Activated naive CD8-positive, alpha-beta T cell treated with anti-CD3 and anti-CD28 coated beads, Interleukin-2, amount 10 ng/mL, durations not matched to agents 7 days and 5 days (primary cell): ENCODE measurements at regions not wholly inside any gene's neighbourhood (a gene's known extent, or its start where the extent isn't known, plus 50 kb on each side); places are given as distances from the start of the nearest gene placed in this dataset.

Experiments used
- ATAC-seq: fragments of 150-1000 bp; cut with Tn5 transposase; one replicate; pipeline ENCODE4 v1.10.0; 2021; ENCODE audit warnings: low read depth, moderate library complexity
- POLR2A ChIA-PET: fragments of 350-600 bp; sonication (Branson Sonifier 250); formaldehyde crosslinking; loops from one replicate; lab custom pipeline; 2021; ENCODE audit warnings: antibody characterized with exemption; lab: Charles Lee
- DNase-seq: peaks from one replicate; pipeline ENCODE4 v3.0.0; 2021
- H3K27ac Mint-ChIP-seq: one replicate; pipeline ENCODE4 v1.8.0; 2022; ENCODE audit warnings: mild to moderate bottlenecking, mixed read lengths
- H3K27me3 Mint-ChIP-seq: one replicate; pipeline ENCODE4 v1.8.0; 2022; ENCODE audit warnings: mild to moderate bottlenecking, moderate library complexity, mixed read lengths
- H3K36me3 Mint-ChIP-seq: one replicate; pipeline ENCODE4 v1.8.0; 2021; ENCODE audit warnings: mild to moderate bottlenecking, mixed read lengths
- H3K4me1 Mint-ChIP-seq: one replicate; pipeline ENCODE4 v1.8.0; 2021; ENCODE audit warnings: mixed read lengths
- H3K4me3 Mint-ChIP-seq: one replicate; pipeline ENCODE4 v1.8.0; 2022; ENCODE audit warnings: mild to moderate bottlenecking, moderate library complexity, mixed read lengths
- H3K9me3 Mint-ChIP-seq: one replicate; pipeline ENCODE4 v1.8.0; 2021; ENCODE audit warnings: mixed read lengths

GRCh38 chr2:75765798-75766197 is 55.1 kb upstream of the GCFC2 start:
- Mint-ChIP-seq H3K4me1 (peaks cover 2% of the 10 kb centered on the region), H3K27ac (no peak overlapping the region), H3K27me3 (peaks cover 8% of the 10 kb centered on the region), H3K36me3 (no peaks in the 10 kb centered on the region), H3K9me3 (no peaks in the 10 kb centered on the region), H3K4me3 (no peak overlapping the region)
- POLR2A ChIA-PET = no interaction called here
- no peak for ATAC-seq
- DNase-seq = no peak

DNA sequence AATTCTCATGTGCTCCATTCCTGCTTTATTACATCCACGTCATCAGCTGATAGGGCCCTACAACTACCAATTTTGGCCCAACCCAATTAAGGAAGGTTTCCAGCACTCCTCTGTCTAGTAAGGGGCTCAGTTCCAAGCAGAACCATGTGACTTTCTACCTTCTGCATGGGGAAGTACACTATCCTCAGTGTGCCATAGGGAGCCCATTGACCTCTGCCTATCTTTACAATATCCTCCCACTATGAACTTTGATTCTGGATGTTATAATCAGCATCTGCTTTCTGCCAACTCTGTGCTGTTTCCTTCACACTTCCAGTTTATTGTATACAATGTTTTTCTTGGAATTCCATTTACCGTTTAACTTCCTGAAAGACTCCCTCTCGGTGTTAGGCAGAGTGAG is 53.9 kb upstream of the GCFC2 start:
- Mint-ChIP-seq H3K9me3 (no peaks in the 10 kb centered on the region), H3K27me3 (peaks cover 8% of the 10 kb centered on the region), H3K4me3 (no peak overlapping the region), H3K36me3 (no peaks in the 10 kb centered on the region), H3K4me1 (no peaks in the 10 kb centered on the region), H3K27ac (no peak overlapping the region)
- no peak for ATAC-seq
- POLR2A ChIA-PET = no interaction called here
- DNase-seq = no peak
